ENCODE measurements at regions not wholly inside any gene's neighbourhood (a gene's known extent, or its start where the extent isn't known, plus 50 kb on each side); places are given as distances from the start of the nearest gene placed in this dataset.

DNA sequence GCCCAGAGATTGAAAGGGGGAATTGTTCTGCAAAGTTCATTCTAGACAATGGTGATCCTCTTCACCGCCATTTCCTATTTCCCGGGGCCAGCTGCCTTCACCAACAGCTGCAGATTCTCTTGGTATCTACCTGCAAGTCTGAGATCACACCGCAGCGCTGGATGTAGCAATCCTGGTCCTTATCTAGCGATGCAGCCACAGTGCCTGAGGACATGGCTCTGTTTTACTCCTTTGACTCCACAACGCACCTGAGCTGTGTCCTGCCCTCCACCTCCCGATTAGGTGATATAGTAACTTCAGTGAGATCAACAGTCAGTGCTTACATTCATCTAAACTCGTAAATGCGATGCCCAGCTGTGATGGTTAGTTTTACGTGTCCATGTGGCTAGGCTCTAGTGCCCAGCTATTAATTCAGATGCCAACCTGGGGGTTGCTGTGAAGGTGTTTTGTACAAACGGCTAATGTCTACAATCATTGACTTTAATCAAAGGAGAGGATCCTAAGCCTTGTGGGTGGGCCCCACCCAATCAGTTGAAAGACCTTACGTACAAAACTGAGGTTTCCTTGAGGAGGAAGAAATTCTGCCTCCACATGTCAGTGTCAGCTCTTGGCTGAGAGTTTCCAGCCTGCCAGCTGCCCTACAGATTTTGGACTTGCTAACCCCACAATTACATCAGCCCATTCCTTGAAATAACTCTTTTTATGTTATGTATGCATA, 189.8 kb downstream of the SH3BP4 start:
- DNase-seq = no peak

- no peak for DNase-seq
Measured at GRCh38 chr2:235142601-235143000, 190.8 kb downstream of the SH3BP4 start.

DNA sequence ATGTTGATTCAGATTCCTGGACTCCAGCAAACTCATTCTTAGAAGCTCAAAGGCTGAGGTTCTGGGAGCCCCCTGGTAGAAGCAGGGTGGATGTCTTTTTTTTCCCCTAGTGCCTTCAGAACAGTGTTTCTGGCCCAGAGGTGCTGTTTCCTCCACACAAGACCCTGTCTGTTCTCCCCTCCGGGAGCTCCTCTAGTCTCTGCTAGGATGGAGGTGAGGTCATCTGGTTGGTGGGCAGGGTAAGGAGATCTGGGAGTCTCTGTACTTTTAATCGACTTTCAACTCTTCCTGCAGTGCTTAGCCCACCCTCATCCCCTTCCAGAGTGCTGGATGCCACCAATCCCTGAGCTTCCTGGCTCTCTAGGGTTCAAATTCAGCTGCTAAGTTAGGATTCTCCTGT, 192.0 kb downstream of the SH3BP4 start:
- no peak for DNase-seq

DNA sequence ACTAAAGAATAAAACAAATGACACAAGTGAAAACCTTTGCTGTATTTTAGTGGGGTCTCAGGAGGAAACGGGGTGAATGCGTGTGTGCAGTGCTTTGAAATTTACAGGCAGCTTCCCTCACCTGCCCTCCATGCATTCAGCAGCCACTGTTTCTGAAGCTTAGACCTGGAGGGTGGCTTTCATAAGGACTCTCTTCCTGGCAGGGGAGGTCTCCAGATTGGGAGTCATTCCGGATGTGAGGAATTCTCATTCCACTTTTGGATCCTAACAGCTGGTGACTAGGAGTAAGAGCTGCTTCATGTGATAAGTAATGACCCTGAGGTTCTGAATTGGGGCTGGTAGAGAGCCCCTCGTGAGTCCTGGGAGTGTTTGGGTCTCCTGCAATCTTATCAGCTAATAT, 192.5 kb downstream of the SH3BP4 start:
- DNase-seq = no peak

DNA sequence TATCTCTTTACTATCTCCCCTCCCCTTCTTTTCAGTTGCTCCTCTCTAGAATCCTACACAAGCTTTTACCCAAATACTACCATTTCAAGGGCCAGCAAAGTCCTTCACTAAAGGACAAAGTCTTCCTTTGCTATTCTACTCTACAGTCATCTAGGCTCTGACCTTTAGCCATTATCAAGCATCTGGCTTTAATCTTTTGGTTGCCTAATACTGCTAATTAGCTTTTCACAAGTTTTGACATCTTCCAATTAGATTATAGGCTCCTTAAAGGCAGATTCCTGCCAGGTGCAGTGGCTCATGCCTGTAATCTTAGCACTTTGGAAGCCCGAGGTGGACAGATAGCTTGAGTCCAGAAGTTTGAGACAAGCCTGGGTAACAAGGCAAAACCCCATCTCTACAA, 194.4 kb downstream of the SH3BP4 start:
- DNase-seq = no peak

DNA sequence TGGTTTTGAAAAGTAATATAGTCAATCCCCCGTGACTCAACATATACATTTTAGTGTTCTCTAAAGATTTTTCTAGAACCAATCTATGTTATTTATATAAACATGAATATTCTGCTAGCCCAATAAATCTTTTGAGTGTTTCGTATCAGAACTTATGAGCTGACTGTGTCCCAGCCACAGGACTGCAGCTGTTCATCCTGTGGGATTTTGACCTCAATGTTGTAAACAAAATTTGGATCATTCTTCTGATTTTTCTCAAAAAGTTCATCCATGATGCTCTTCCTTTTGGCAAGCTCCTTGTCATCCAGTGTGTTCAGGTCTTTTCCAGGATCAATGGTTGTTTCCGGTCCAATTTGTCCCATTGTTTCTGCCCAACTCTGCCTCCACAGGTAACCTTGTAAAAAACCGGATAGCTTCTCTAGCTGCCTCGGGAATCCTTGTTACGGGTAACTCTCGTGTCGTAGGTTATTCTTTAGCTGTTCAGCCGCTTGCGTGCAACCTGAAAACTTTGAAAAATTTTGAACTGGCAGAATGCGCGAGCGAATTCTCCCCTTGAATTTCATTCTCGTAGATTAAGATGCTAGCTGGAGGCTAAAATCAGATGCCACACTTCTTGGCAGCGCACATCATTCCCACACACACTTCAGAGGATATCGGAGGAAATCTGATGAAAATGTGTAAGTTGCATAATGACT, 195.2 kb downstream of the SH3BP4 start:
- DNase-seq = no peak

GRCh38 chr2:235148201-235149170, 196.7 kb downstream of the SH3BP4 start:
- no peak for DNase-seq

- DNase-seq = no peak
Measured at GRCh38 chr2:235149240-235149659, 197.4 kb downstream of the SH3BP4 start.

GRCh38 chr2:235149736-235150135, 197.9 kb downstream of the SH3BP4 start:
- no peak for DNase-seq

DNA sequence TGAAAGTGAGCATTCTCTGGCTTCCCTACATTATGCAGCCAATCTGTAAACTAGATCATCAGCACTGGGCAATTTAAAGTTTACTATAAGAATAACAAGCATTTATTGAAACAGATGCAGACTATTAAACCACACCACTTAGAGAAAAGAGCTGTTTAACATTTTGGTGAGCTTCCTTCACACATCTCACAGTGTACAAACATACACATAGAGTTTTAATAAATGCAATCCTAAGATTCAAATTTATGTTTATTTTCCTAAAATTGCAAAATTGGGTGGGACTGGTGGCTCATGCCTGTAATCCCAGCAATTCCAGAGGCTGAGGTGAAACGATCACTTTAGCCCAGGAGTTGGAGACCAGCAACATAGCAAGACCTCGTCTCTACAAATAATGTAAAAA, 199.3 kb downstream of the SH3BP4 start:
- DNase-seq = no peak

DNA sequence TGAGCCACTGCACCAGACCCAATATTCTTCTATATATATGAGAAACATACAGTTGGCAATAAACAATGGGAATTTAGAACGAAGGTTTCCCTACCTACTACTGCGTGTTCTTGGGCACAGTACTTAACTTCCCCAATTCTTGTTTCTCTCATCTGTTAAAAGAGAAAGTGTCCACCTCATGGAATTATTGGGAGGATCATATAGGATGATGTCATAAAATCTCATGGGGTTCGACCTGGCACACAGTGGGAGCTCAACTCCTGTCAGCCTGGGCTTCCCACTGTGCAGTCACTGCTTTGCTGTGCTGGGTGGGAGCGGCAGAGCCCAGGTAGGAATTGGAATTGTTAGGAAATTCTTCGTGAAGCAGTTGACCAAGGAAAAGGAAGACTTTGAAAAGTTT, 203.3 kb downstream of the SH3BP4 start:
- DNase-seq = no peak

- no peak for DNase-seq
Measured at GRCh38 chr2:235156055-235156454, 204.2 kb downstream of the SH3BP4 start.

- DNase-seq = no peak
Measured at GRCh38 chr2:235157746-235158482, 206.1 kb downstream of the SH3BP4 start.

GRCh38 chr2:235160281-235160810, 208.5 kb downstream of the SH3BP4 start:
- no peak for DNase-seq

DNA sequence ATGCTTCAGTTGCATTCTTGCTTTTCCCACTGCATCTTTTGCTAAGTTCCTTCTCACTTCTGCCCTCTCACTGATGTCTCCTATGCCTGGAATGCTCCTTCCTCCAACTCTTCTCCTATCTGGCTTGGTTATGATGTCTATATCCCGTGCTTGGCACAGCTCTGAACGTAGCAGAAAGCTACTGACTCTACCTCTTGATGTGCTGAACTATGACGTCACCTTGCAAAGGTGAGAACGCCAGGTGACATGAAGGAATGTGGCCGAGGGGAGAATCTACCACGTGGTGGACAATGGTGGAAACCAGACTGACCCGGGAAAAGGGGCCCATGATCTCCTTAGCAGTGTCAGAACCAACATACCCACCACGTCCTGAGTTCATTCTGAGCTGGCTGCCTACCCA, 209.7 kb downstream of the SH3BP4 start:
- DNase-seq = no peak

- no peak for DNase-seq
Measured at GRCh38 chr2:235162082-235162836, 210.4 kb downstream of the SH3BP4 start.

GRCh38 chr2:235162837-235163197, 211.0 kb downstream of the SH3BP4 start:
- DNase-seq = no peak

- DNase-seq = no peak
Measured at GRCh38 chr2:235165136-235165535, 213.3 kb downstream of the SH3BP4 start.

GRCh38 chr2:235165631-235166030, 213.8 kb downstream of the SH3BP4 start:
- DNase-seq = no peak

- DNase-seq = no peak
Measured at GRCh38 chr2:235168174-235168979, 216.6 kb downstream of the SH3BP4 start.

DNA sequence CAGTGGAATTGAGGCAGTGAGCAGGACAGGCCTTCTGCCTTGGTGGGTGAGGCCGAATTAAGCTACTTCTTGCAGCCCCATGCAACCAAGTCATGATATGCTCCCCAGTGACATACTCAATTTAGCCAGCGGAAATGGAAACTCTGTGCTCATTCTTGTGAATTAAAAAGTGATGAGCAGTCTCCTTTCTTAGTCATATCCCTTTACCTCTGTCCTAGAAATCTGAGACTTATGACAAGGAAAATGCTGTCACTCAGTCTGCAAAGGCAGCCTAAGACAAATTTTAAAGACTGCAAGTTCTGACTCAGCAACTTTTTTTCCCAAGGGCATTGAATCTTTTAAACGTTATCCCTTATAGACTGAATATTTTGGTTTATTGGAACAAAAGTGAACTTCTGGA, 218.2 kb downstream of the SH3BP4 start:
- DNase-seq = no peak
